GM21515 (cell line): ENCODE measurements at regions not wholly inside any gene's neighbourhood (a gene's known extent, or its start where the extent isn't known, plus 50 kb on each side); places are given as distances from the start of the nearest gene placed in this dataset.

Source experiments
- ATAC-seq: cut with Tn5 transposase; IDR thresholded peaks from one replicate; pipeline ENCODE4 v1.9.1; 2021; ENCODE audit not compliant: unreplicated experiment

GRCh38 chr6:14452567-14453527, 335.3 kb downstream of the CD83 start:
- no peak for ATAC-seq

DNA sequence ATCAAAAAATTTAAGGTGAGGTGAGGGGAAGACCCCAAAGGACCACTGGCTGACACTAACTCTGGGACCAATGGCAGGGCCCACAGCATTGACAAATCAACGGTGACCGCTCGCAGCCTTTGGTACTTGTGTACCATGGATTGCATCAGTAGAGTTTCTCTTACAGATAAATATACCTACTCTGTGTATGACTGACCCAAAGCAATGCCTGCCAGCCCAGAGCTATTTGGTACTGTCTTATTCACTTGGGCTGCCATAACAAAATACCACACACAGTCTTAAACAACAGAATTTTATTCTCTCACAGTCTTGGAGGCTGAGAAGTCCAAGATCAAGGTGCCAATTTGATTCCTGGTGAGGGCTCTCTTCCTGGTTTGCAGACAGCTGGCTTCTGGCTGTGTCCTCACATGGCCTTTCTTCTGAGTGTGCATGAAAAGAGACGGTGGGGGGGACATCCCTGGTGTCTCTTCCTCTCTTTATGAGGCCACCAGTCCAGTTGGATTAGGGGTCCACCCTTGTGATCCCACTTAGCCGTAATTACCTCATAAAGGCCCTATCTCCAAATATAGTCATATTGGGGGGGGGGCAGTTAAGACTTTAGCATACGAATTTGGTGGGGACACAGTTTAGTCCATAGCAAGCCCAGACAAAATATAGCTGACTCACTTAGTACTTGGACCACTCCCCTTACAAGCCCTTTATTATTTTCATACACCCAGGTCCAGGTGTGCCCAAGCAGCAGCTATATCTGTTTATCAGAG, 336.3 kb downstream of the CD83 start:
- no peak for ATAC-seq

DNA sequence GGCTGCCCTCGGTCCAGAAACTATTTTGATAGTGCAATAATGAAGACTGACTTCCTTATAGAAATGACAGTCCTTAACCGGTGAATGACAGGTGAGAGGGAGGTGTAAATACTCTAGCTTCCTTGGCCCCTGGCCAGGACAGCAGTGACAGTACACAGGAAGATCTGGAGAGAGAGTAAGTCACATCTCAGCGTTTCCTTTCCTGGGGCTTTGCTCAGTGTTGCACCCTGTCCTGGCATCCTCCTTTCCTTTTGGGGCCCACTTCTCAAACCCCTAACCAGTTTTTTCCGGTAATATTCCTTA, 336.9 kb downstream of the CD83 start:
- no peak for ATAC-seq

- no peak for ATAC-seq
Observed at GRCh38 chr6:14455427-14455826, 337.9 kb downstream of the CD83 start.

DNA sequence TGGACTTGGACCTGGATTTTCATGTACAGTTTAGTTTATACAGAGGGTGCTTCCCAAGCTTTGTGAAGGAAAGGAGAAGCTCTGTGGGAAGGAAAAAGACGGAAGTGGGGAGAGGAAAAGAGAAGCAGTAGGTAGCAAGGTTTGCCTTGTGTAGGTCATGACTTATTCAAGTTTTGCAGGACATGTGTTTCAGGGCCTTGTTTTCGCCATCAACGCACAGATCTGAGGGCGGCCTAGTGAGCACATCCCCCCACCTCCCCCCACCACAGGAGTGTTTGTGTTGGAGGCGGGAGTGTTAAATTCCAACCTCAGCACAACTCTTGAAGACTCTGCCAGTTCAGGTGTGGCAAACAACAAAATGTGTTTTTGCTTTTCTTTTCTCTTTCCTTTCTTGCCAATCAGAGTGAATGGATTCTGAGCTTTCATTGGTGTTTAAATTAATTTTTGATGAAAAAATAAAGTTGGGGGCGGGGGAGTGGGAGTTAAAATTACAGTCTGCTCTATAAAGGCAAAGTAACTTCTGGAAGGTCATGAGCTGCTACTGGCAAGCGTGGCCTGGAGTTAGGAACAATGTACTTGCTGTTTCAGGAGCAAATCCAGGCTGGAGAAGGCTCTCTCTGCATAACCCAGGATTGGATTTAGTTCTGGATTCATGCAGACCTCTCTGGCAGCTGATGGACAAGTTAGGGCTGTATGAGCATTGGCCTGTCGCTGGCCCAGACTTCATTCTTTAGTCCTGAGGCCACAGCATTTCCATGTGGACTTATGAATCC, 338.5 kb downstream of the CD83 start:
- no peak for ATAC-seq

DNA sequence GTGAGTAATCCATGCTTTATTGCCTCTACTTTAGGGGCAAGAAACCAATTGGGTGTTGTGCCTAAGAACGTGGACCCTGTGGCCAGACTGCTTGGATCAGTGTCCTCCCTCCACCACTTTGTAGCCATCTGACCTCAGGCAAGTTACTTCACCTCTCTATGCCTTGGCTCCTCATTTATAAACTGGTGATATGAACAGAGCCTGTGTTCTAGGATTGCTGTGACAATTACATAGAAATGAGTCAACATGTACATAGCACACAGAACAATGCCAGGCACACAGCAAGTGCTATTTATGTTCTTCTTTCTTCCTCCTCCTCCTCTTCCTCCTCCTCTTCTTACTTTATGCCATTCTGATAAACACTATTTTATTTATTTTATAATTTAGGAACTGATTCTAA, 339.4 kb downstream of the CD83 start:
- ATAC-seq: no peak

DNA sequence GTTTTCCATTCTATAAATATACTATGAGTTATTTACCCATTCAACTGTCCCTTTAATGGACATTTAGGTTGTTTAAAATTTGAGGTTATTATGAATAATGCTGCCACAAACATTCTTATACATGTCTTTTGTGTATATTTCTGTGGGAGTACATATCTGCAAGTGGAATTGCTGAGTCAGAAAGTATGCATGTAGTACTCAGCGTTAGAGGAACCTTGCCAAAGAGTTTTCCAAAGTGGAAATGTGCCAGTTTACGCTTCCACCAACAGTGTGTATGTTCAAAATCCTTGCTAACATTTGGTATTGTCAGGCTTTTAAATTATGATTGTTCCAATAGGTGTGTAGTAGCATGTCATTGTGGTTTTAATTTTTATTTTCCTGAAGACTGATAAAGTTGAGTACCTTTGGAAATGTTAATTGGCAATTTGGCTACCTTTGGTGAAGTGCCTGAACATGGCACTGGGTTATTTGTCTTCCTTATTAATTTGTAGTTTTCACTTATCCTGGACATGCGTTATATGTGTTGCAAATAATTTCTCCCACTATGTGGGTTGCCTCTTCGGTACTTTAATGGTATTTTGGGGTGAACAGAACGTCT, 341.2 kb downstream of the CD83 start:
- no peak for ATAC-seq

DNA sequence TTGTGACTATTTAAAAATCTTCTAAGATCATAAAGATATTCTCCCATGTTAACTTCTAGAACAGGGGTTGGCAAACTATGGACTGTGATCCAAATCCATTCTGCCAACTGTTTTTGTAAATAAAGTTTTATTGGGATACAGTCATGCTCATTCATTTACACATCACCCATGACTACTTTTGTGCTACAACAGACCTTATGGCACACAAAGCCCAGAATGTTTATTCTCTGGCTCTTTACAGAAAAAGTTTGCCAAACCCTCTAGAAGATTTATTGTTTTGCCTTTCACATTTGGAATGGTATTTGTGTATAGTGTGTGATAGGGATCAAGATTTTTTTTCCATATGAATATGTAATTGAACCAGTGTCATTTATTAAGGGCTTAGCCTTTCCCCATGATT, 341.7 kb downstream of the CD83 start:
- no peak for ATAC-seq

DNA sequence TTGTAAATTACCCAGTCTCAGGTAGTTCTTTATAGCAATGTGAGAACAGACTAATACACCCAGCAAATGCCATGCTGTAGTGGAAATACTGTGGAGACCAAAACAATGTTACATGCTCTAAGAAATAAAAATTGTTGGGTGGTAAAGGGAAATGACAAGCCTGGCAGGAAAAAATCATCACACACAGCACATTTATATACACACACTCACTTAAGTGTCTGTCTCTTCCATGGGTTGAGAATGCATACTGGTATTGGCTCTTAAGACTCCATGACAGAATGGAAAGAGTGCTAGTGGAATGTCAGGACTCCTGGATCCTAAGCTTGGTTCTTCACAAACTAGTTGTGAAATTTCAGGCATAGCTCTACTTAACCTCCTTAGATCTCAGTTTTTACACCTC, 343.0 kb downstream of the CD83 start:
- no peak for ATAC-seq

DNA sequence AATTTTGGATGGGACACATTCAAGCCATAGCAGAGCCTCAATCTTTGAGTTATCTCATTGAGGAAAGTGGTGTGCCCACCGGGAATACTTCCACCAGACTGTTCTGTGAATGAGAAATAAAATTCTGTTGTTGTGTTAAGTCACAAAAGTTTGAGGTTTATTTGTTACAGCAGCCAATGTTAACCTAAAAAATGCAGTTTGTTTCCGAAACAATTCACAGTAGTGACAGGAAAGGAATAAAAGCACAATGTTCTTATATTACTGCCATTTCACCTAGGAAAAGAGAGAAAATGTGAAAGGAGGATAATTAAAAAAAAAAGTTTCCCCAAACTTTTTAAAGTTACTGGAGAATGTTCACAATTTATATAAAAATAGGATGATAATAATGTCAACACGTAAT, 344.6 kb downstream of the CD83 start:
- no peak for ATAC-seq

- no peak for ATAC-seq
Observed at GRCh38 chr6:14462566-14462965, 345.0 kb downstream of the CD83 start.

DNA sequence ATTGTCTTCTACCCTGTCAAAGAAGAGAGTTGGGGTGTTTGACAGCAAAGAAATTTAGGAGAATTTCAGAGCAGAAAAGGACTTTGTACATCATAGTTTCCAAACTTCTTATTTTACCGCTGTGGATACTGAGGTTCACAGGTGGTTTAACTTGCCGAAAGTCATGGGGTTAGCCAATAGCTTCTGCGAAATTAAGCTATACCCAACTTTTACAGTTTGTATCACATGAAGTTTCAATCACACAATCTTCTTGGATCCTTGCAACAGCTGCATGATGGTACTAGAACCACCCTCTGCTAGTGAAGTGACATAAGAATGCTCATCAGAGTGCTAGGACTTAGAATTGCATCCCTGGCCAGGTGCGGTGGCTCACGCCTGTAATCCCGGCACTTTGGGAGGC, 345.5 kb downstream of the CD83 start:
- no peak for ATAC-seq

- no peak for ATAC-seq
Observed at GRCh38 chr6:14464055-14464454, 346.5 kb downstream of the CD83 start.

GRCh38 chr6:14464716-14465115, 347.1 kb downstream of the CD83 start:
- no peak for ATAC-seq

DNA sequence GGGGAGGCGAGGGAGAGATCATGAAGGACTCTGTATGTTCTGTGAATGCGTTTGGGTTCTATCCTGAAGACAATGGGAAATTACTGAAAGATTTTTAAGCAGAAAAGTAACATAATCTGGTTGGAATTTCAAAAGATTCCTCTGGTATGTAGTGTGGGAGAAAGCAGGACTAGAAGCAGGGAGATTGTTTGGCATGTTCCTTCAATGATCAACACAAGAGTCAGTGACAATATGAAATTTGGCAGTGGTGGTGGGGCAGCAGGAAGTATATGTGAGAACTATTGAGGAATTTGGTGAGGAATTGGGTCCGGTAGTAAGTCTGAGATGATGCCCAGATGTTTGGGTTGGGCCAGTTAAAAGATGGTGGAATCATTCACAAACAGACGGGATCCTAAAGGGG, 348.7 kb downstream of the CD83 start:
- ATAC-seq: no peak

GRCh38 chr6:14467591-14467990, 350.0 kb downstream of the CD83 start:
- ATAC-seq: no peak

DNA sequence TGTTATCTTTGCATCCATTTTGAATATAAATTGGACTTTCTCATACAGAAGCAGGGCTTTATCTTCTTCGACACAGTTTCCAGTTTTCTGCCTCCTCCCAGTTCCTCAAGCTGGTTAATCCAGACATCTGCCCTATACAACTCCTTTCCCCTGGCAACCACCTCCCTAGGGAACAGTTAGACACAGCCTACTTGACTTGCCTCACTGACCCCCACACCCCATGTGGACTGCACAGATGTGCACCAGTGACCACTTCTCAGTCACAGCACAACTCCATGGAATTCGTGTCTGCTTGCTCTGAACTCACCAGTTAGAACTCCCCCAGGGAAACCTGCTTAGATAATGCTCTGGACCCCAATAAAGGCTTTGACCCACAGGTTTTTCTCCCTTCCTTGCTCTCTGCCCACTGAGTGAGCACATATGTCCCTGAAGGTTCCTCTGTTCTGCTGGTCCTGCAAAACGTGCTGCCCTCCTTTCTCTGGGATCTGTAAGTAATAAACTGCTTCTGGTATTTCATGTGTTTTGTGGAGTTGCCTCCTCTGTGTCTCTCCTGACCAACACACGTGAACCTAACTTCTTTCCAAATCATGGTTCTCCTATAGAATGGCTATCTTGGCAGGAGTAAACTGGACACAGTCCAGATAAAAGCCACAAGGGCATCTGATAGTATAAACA, 351.2 kb downstream of the CD83 start:
- no peak for ATAC-seq

- no peak for ATAC-seq
Observed at GRCh38 chr6:14470101-14470500, 352.5 kb downstream of the CD83 start.

- ATAC-seq: no peak
Observed at GRCh38 chr6:14470671-14471070, 353.1 kb downstream of the CD83 start.

GRCh38 chr6:14472255-14472985, 354.8 kb downstream of the CD83 start:
- ATAC-seq: no peak
